Activated CD8-positive, alpha-beta T cell treated with anti-CD3 and anti-CD28 coated beads for 36 hours (primary cell): ENCODE measurements at regions not wholly inside any gene's neighbourhood (a gene's known extent, or its start where the extent isn't known, plus 50 kb on each side); places are given as distances from the start of the nearest gene placed in this dataset.

ENCODE experiments used
- ATAC-seq: fragments of 200-7000 bp; cut with Tn5 transposase; one replicate; pipeline ENCODE4 v1.10.0; 2021; ENCODE audit warnings: mild to moderate bottlenecking, moderate library complexity
- CTCF ChIA-PET: fragments of 350-600 bp; sonication (Branson Sonifier 250); formaldehyde crosslinking; loops from one replicate; lab custom pipeline; 2021; ENCODE audit warnings: antibody characterized with exemption; lab: Charles Lee
- POLR2A ChIA-PET: fragments of 350-600 bp; sonication (Branson Sonifier 250); formaldehyde crosslinking; loops from one replicate; lab custom pipeline; 2021; ENCODE audit warnings: antibody characterized with exemption; lab: Charles Lee
- DNase-seq: peaks from one replicate; pipeline ENCODE4 v3.0.0-alpha.2; 2020
- H3K27ac Mint-ChIP-seq: one replicate; pipeline ENCODE4 v1.8.0; 2021; ENCODE audit warnings: mild to moderate bottlenecking, mixed read lengths
- H3K27me3 Mint-ChIP-seq: one replicate; pipeline ENCODE4 v1.8.0; 2021; ENCODE audit warnings: mixed read lengths
- H3K36me3 Mint-ChIP-seq: one replicate; pipeline ENCODE4 v1.8.0; 2021; ENCODE audit warnings: low read depth, mixed read lengths
- H3K4me1 Mint-ChIP-seq: one replicate; pipeline ENCODE4 v1.8.0; 2021; ENCODE audit warnings: low read depth, mixed read lengths
- H3K4me3 Mint-ChIP-seq: one replicate; pipeline ENCODE4 v1.8.0; 2021; ENCODE audit warnings: mild to moderate bottlenecking, moderate library complexity, mixed read lengths
- H3K9me3 Mint-ChIP-seq: one replicate; pipeline ENCODE4 v1.8.0; 2021; ENCODE audit warnings: mixed read lengths
- CTCF ChIP-seq: fragments of 200-600 bp; IDR thresholded peaks from one replicate; pipeline ENCODE4 v1.8.0; 2022; ENCODE audit warnings: antibody characterized with exemption, mild to moderate bottlenecking
- intact Hi-C: fragments of 100-400 bp; cut with micrococcal nuclease; formaldehyde crosslinking; loops from one replicate; pipeline ENCODE4 v1.10.0; 2022

DNA sequence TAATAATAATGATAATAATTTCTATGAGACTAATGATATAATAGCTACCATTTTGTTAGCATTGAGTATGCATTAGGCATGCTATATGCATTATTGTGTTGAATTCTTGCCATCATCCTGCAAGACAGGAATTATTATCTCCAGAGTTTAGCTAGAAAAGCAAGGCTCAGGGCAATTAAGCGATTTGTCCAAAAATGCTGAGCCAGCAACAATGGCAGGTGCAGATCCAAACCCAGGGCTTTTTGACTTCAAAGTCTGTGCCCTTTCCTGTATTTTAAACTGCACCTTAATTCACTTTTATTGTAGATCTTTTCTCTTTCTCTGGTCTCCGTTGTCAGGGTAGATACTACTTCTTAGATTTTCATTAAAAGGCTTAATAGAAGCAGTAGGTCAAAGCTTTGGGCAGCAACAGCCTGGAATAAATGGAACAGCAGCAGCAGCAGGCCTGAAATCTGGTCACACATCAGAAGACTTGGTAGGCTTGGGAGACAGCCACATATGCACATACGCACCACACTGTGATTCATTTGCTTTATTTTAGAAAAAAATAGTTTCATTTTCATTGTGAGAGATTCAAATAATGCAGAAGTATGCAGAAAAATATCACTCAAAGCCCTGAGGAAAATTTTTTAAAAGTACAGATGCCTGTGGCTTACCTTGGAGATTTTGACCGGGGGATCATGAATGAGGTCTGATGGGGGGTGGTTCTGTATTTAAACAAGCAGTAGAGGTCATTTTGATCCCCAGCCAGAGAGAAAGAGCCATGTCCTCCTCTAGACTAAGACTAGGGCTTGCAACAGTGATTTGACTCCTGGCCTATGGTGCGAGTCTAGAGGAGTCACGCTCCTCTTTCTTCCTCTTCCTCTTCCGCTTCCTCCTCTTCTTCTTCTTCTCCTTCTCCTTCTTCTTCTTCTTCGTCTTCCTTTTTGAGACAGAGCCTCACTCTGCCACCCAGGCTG lies 455.7 kb downstream of the TSN start:
- Mint-ChIP-seq H3K4me1 (no peaks in the 10 kb centered on the region), H3K9me3 (no peaks in the 10 kb centered on the region), H3K4me3 (no peak overlapping the region), H3K27ac (no peak overlapping the region), H3K36me3 (no peaks in the 10 kb centered on the region), H3K27me3 (no peaks in the 10 kb centered on the region)
- no peak for TF ChIP-seq CTCF
- DNase-seq (no peak), ATAC-seq (no peak)
- intact Hi-C loops, result no loop called here
- POLR2A ChIA-PET, result no interaction called here
- CTCF ChIA-PET, result no interaction called here

- H3K36me3 Mint-ChIP-seq, result no peaks in the 10 kb centered on the region
- no peak for ATAC-seq
- TF ChIP-seq CTCF, result no peak
Measured at GRCh38 chr2:122213312-122213711, 457.9 kb downstream of the TSN start.

GRCh38 chr2:122216071-122216470 lies 460.6 kb downstream of the TSN start:
- ATAC-seq, result no peak
- H3K27me3 Mint-ChIP-seq, result no peaks in the 10 kb centered on the region
- H3K27ac Mint-ChIP-seq, result no peak overlapping the region
- ChIA-PET POLR2A (no interaction called here), CTCF (interaction anchor here (0.8 kb wide), 1 partner anchor 8 kb away, joined by 3 read pairs; no protein-coding TSS in a partner anchor)
- no peaks in the 10 kb centered on the region for H3K9me3 Mint-ChIP-seq
- no peaks in the 10 kb centered on the region for H3K4me1 Mint-ChIP-seq
- intact Hi-C loops, result no loop called here
- TF ChIP-seq CTCF, result no peak
- no peak for DNase-seq
- H3K36me3 Mint-ChIP-seq, result no peaks in the 10 kb centered on the region
- no peak overlapping the region for H3K4me3 Mint-ChIP-seq

More at GRCh38 chr2:122213312-122213711, 457.9 kb downstream of the TSN start:
- H3K9me3 Mint-ChIP-seq, result no peaks in the 10 kb centered on the region
- ChIA-PET CTCF (no interaction called here), POLR2A (no interaction called here)
- H3K27ac Mint-ChIP-seq, result no peak overlapping the region
- intact Hi-C loops, result no loop called here
- H3K4me1 Mint-ChIP-seq, result no peaks in the 10 kb centered on the region
- no peak overlapping the region for H3K4me3 Mint-ChIP-seq
- DNase-seq, result no peak
- H3K27me3 Mint-ChIP-seq, result no peaks in the 10 kb centered on the region

DNA sequence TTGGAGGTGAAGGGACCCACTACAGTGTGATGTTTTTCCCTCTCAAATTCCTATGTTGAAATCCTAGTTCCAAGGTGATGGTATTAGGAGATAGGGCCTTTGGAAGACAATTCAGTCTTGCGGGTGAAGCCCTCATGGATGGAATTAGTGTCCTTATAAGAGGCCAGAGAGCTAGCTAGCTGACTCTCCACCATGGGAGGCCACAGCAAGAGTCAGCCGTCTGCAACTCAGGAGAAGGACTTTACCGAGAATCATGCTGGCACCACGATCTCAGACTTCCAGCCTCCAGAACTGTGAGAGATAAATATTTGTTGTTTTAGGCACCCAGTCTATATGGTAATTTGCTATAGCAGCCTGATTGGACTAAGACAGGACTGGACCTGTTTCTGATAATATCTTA lies 461.4 kb downstream of the TSN start:
- H3K9me3 Mint-ChIP-seq, result no peaks in the 10 kb centered on the region
- DNase-seq (no peak), ATAC-seq (no peak)
- H3K4me1 Mint-ChIP-seq, result no peaks in the 10 kb centered on the region
- no peak overlapping the region for H3K4me3 Mint-ChIP-seq
- H3K27ac Mint-ChIP-seq, result no peak overlapping the region
- TF ChIP-seq CTCF, result no peak
- H3K36me3 Mint-ChIP-seq, result no peaks in the 10 kb centered on the region
- POLR2A ChIA-PET, result no interaction called here
- no peaks in the 10 kb centered on the region for H3K27me3 Mint-ChIP-seq
- CTCF ChIA-PET, result interaction anchor here (0.8 kb wide), 1 partner anchor 9 kb away, joined by 3 read pairs; no protein-coding TSS in a partner anchor
- intact Hi-C loops, result no loop called here

DNA sequence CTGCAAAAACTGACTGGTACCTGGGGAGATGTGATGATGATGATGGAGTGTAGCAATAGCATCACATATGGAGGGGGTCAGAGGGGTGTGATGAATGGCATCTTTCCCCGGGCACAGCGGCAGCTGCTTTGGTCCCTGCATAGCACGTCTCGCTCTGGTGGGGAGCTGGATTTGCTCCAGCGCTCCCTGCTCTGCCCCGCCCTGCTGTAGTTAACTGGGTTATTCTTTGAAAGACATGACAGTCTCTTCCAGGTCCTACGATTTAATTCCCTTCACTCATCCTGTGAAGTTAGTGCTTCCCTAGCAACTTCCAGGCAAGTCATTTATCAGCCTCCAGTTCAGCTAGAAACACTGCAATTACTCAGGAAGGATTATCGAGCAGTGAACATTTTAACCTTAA lies 463.1 kb downstream of the TSN start:
- no peak for ATAC-seq
- no peaks in the 10 kb centered on the region for H3K36me3 Mint-ChIP-seq
- ChIA-PET POLR2A (no interaction called here), CTCF (no interaction called here)
- no peak for DNase-seq
- H3K9me3 Mint-ChIP-seq, result peaks cover 2% of the 10 kb centered on the region
- no peak overlapping the region for H3K4me3 Mint-ChIP-seq
- H3K4me1 Mint-ChIP-seq, result no peaks in the 10 kb centered on the region
- no peak overlapping the region for H3K27ac Mint-ChIP-seq
- intact Hi-C loops, result no loop called here
- H3K27me3 Mint-ChIP-seq, result no peaks in the 10 kb centered on the region
- no peak for TF ChIP-seq CTCF
